ENCODE measurements at regions not wholly inside any gene's neighbourhood (a gene's known extent, or its start where the extent isn't known, plus 50 kb on each side); places are given as distances from the start of the nearest gene placed in this dataset.

DNA sequence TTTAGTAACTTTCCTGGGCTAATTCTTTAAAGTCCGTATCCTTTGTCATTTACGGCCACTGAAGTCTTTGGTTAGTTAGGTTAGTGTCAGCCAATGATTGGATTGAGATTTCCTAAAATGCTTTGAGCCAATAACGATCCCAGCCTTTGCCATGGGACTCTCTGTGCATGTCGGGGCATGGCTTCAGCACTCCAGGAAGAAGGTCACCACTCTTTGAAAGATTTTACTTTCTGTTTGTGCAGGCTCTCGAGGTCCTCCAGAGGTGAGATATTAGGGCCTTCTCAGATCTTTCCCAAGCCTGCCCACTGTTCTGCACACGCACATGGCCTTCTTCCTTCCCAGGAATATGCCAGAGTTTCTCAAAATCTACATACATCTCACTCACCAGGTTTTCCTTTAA is 153.7 kb upstream of the ARGLU1 start:
- Histone ChIP-seq H3K27me3 (ENCODE audit: control insufficient read depth in 2 of 2, insufficient read depth in 1 of 2, low read length in 1 of 2) (no peaks in the 10 kb centered on the region), H3K27ac (ENCODE audit: low read depth in 1 of 2, low read length in 1 of 2) (no peak overlapping the region), H3K4me1 (ENCODE audit: control insufficient read depth in 2 of 2, insufficient read depth in 2 of 2, low read length in 2 of 2) (no peaks in the 10 kb centered on the region), H3K36me3 (ENCODE audit: control insufficient read depth in 2 of 2, insufficient read depth in 2 of 2, low read length in 1 of 2) (no peaks in the 10 kb centered on the region), H3K9me3 (ENCODE audit: control insufficient read depth in 2 of 2, insufficient read depth in 1 of 2, low read length in 1 of 2) (no peaks in the 10 kb centered on the region), H3K4me3 (ENCODE audit: low read length in 2 of 2) (no peak overlapping the region)
- WGBS: 93% methylated on average over 6 of the region's 6 CpGs
- DNase-seq (ENCODE audit: low read depth in 6 of 9, low spot score in 9 of 9): no peak

DNA sequence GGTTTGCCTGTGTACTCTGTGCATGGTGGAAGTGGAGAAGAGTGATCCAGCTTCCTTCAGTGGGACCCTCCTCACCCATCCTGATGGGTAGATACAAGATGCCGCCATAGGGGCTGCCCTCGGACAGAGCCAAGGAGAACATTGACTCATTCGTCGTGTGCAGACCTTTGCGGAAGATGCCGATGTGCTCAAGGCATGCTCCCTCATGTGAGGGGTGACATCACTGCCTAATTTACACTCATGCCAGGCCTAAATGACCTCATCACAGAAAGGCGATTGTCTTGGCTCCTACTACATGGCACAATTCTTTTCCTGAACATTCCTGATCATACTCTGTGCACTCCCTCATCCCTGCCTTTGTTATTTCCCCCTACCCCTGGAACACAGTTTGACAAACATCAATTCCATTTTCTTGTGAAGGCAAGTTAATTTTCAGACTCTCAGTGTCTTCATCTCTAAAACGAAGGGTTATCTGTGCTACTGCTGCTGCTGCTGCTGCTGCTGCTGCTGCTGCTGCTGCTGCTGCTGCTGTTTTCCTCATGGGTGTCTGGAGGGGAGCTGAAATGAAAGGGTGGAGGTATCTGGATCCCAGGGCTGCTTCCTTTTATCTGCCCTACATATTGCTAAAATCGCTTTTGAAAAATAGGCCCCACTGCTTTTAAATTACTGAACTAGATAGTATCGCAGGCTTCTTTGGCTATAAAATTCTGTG is 146.5 kb upstream of the ARGLU1 start:
- DNase-seq (ENCODE audit: low read depth in 6 of 9, low spot score in 9 of 9): no peak
- WGBS: 97% methylated on average over 10 of the region's 10 CpGs
- Histone ChIP-seq H3K4me3 (ENCODE audit: low read length in 2 of 2) (no peak overlapping the region), H3K4me1 (ENCODE audit: control insufficient read depth in 2 of 2, insufficient read depth in 2 of 2, low read length in 2 of 2) (no peaks in the 10 kb centered on the region), H3K27ac (ENCODE audit: low read depth in 1 of 2, low read length in 1 of 2) (no peak overlapping the region), H3K9me3 (ENCODE audit: control insufficient read depth in 2 of 2, insufficient read depth in 1 of 2, low read length in 1 of 2) (no peaks in the 10 kb centered on the region), H3K27me3 (ENCODE audit: control insufficient read depth in 2 of 2, insufficient read depth in 1 of 2, low read length in 1 of 2) (no peaks in the 10 kb centered on the region), H3K36me3 (ENCODE audit: control insufficient read depth in 2 of 2, insufficient read depth in 2 of 2, low read length in 1 of 2) (no peaks in the 10 kb centered on the region)

GRCh38 chr13:106712381-106712780 is 144.4 kb upstream of the ARGLU1 start:
- Histone ChIP-seq H3K27ac (ENCODE audit: low read depth in 1 of 2, low read length in 1 of 2) (no peak overlapping the region), H3K36me3 (ENCODE audit: control insufficient read depth in 2 of 2, insufficient read depth in 2 of 2, low read length in 1 of 2) (no peaks in the 10 kb centered on the region), H3K4me1 (ENCODE audit: control insufficient read depth in 2 of 2, insufficient read depth in 2 of 2, low read length in 2 of 2) (no peaks in the 10 kb centered on the region), H3K4me3 (ENCODE audit: low read length in 2 of 2) (no peak overlapping the region), H3K27me3 (ENCODE audit: control insufficient read depth in 2 of 2, insufficient read depth in 1 of 2, low read length in 1 of 2) (no peaks in the 10 kb centered on the region), H3K9me3 (ENCODE audit: control insufficient read depth in 2 of 2, insufficient read depth in 1 of 2, low read length in 1 of 2) (no peaks in the 10 kb centered on the region)
- no peak for DNase-seq (ENCODE audit: low read depth in 6 of 9, low spot score in 9 of 9)
- WGBS: 94% methylated on average over 10 of the region's 10 CpGs

DNA sequence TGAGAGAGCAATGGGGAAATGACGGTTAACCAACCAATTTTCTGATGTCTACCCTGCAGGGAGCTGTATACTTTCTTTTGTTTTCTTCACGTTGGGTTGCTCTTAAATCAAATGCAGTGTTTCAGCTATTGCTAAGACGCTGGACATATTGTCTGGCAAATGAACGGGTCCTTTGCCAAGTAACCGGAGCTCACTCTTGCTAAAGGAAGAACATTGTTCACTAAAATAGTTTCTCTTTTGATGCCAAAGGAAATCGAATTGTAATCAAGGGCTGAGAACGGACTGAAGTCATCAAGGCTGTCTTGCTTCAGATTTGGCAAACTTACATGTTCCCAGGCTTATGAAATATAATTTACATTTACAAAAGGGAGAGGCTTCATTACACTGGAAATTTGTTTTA is 142.3 kb upstream of the ARGLU1 start:
- Histone ChIP-seq H3K4me3 (ENCODE audit: low read length in 2 of 2) (no peak overlapping the region), H3K27me3 (ENCODE audit: control insufficient read depth in 2 of 2, insufficient read depth in 1 of 2, low read length in 1 of 2) (no peaks in the 10 kb centered on the region), H3K36me3 (ENCODE audit: control insufficient read depth in 2 of 2, insufficient read depth in 2 of 2, low read length in 1 of 2) (no peaks in the 10 kb centered on the region), H3K4me1 (ENCODE audit: control insufficient read depth in 2 of 2, insufficient read depth in 2 of 2, low read length in 2 of 2) (no peaks in the 10 kb centered on the region), H3K27ac (ENCODE audit: low read depth in 1 of 2, low read length in 1 of 2) (peak overlapping the region in 1 of 2 donors; percentile 5), H3K9me3 (ENCODE audit: control insufficient read depth in 2 of 2, insufficient read depth in 1 of 2, low read length in 1 of 2) (no peaks in the 10 kb centered on the region)
- WGBS: 89% methylated on average over 7 of the region's 7 CpGs
- no peak for DNase-seq (ENCODE audit: low read depth in 6 of 9, low spot score in 9 of 9)

DNA sequence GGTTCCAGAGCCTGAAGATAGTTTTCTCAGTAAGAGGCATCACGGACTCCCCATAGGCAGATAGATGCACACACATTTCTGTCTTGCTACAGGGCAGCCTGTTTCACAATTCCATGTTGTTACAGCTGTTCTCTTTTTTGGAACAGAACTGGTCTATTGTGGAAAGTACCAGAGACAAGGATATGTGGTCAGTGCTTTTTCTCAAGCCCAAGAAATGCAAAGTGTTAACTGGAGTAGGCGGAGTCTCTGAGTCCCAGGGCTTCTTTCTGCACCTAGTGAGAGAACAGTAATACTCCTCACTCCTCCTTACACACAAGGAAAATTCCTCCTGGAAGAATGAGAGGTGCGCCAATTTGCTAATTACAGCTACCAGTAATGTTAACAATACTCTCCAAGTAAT is 141.6 kb upstream of the ARGLU1 start:
- peak overlapping the region in 1 of 2 donors; percentile 28 for H3K27ac ChIP-seq (ENCODE audit: low read depth in 1 of 2, low read length in 1 of 2)

DNA sequence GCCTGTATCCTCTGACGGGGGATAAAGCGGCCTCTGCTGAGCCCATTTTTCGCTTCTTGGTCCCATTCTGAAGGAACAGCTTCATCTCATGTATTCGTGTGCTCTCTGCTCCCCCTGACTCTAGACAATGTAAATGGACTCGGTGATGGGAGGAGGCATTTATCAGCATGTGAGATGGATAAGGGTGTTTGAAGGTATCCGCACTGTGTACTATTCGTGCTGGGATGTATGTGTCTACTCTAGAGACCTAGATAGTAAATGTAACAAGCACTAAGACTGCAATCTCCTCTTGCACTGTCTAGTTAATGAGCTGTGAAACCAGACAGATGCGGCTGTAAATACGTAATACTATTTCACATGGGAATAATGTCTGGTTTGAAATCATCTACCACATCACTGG is 134.6 kb upstream of the ARGLU1 start:
- Histone ChIP-seq H3K27ac (ENCODE audit: low read depth in 1 of 2, low read length in 1 of 2) (no peak overlapping the region), H3K9me3 (ENCODE audit: control insufficient read depth in 2 of 2, insufficient read depth in 1 of 2, low read length in 1 of 2) (no peaks in the 10 kb centered on the region), H3K36me3 (ENCODE audit: control insufficient read depth in 2 of 2, insufficient read depth in 2 of 2, low read length in 1 of 2) (no peaks in the 10 kb centered on the region), H3K27me3 (ENCODE audit: control insufficient read depth in 2 of 2, insufficient read depth in 1 of 2, low read length in 1 of 2) (no peaks in the 10 kb centered on the region), H3K4me1 (ENCODE audit: control insufficient read depth in 2 of 2, insufficient read depth in 2 of 2, low read length in 2 of 2) (no peaks in the 10 kb centered on the region), H3K4me3 (ENCODE audit: low read length in 2 of 2) (no peak overlapping the region)
- no peak for DNase-seq (ENCODE audit: low read depth in 6 of 9, low spot score in 9 of 9)
- WGBS: 89% methylated on average over 9 of the region's 9 CpGs

More for the DNA sequence above, 141.6 kb upstream of the ARGLU1 start:
- Histone ChIP-seq H3K9me3 (ENCODE audit: control insufficient read depth in 2 of 2, insufficient read depth in 1 of 2, low read length in 1 of 2) (no peaks in the 10 kb centered on the region), H3K4me1 (ENCODE audit: control insufficient read depth in 2 of 2, insufficient read depth in 2 of 2, low read length in 2 of 2) (no peaks in the 10 kb centered on the region), H3K36me3 (ENCODE audit: control insufficient read depth in 2 of 2, insufficient read depth in 2 of 2, low read length in 1 of 2) (no peaks in the 10 kb centered on the region), H3K27me3 (ENCODE audit: control insufficient read depth in 2 of 2, insufficient read depth in 1 of 2, low read length in 1 of 2) (no peaks in the 10 kb centered on the region), H3K4me3 (ENCODE audit: low read length in 2 of 2) (no peak overlapping the region)
- peak in 1 of 9 donors; percentile 21 for DNase-seq (ENCODE audit: low read depth in 6 of 9, low spot score in 9 of 9)
- 94% methylated on average over 3 of the region's 3 CpGs for WGBS

DNA sequence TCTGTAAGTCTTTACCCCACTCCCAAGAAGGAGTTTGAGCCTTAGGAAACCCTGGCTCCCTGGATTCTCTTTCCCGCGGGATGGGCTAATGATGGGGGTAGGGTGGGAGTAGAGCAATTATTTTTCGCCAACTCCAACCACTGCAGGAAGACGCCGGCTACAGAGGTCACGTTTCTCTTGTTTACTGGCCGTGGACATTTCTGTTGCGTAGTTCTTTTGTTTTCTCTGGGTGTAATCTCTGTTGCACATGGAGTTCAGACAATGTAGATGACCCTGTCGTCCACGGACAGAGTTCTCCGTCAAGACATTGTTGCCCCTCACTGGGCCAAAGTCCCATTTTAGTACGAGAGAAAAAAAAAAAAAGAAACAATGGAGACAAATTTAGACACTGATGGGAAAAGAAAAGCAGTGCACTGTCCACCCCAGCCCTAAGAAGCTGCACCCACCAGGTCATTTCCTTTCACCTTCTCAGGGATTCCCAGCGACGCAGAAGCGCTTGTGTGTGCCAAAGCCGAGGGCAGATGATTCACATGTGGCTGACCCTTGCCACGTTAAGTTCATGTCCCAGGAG is 133.9 kb upstream of the ARGLU1 start:
- no peak for DNase-seq (ENCODE audit: low read depth in 6 of 9, low spot score in 9 of 9)
- WGBS: 84% methylated on average over 17 of the region's 17 CpGs
- H3K4me1 ChIP-seq (ENCODE audit: control insufficient read depth in 2 of 2, insufficient read depth in 2 of 2, low read length in 2 of 2): no peaks in the 10 kb centered on the region
- H3K9me3 ChIP-seq (ENCODE audit: control insufficient read depth in 2 of 2, insufficient read depth in 1 of 2, low read length in 1 of 2): no peaks in the 10 kb centered on the region
- H3K4me3 ChIP-seq (ENCODE audit: low read length in 2 of 2): no peak overlapping the region
- no peaks in the 10 kb centered on the region for H3K27me3 ChIP-seq (ENCODE audit: control insufficient read depth in 2 of 2, insufficient read depth in 1 of 2, low read length in 1 of 2)
- no peaks in the 10 kb centered on the region for H3K36me3 ChIP-seq (ENCODE audit: control insufficient read depth in 2 of 2, insufficient read depth in 2 of 2, low read length in 1 of 2)
- H3K27ac ChIP-seq (ENCODE audit: low read depth in 1 of 2, low read length in 1 of 2): no peak overlapping the region

GRCh38 chr13:106700439-106700838 is 132.5 kb upstream of the ARGLU1 start:
- DNase-seq (ENCODE audit: low read depth in 6 of 9, low spot score in 9 of 9): no peak
- 94% methylated on average over 4 of the region's 4 CpGs for WGBS
- Histone ChIP-seq H3K36me3 (ENCODE audit: control insufficient read depth in 2 of 2, insufficient read depth in 2 of 2, low read length in 1 of 2) (no peaks in the 10 kb centered on the region), H3K9me3 (ENCODE audit: control insufficient read depth in 2 of 2, insufficient read depth in 1 of 2, low read length in 1 of 2) (no peaks in the 10 kb centered on the region), H3K27me3 (ENCODE audit: control insufficient read depth in 2 of 2, insufficient read depth in 1 of 2, low read length in 1 of 2) (no peaks in the 10 kb centered on the region), H3K4me3 (ENCODE audit: low read length in 2 of 2) (no peak overlapping the region), H3K4me1 (ENCODE audit: control insufficient read depth in 2 of 2, insufficient read depth in 2 of 2, low read length in 2 of 2) (peaks cover 0 to 10% of the 10 kb centered on the region in 2 donors), H3K27ac (ENCODE audit: low read depth in 1 of 2, low read length in 1 of 2) (no peak overlapping the region)

DNA sequence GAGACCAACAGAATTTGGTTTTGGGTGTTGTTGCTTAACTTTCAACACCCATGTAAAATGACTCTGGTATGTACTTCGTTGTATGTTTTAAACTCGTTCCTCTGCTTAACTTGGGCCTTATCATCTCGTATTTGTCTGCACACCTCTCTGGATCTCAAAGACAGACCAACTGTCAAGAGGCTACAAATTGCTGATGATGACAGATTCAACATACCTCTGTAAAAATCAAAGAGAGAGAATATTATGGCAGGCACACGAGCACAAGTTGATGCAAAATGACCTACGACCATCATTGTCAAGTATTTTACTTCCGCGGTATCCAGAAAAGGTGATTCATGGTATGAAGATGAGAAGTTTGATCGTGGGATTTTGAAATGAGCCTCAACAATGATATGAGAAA is 132.1 kb upstream of the ARGLU1 start:
- no peaks in the 10 kb centered on the region for H3K36me3 ChIP-seq (ENCODE audit: control insufficient read depth in 2 of 2, insufficient read depth in 2 of 2, low read length in 1 of 2)
- WGBS: 93% methylated on average over 8 of the region's 8 CpGs
- no peaks in the 10 kb centered on the region for H3K9me3 ChIP-seq (ENCODE audit: control insufficient read depth in 2 of 2, insufficient read depth in 1 of 2, low read length in 1 of 2)
- DNase-seq (ENCODE audit: low read depth in 6 of 9, low spot score in 9 of 9): no peak
- H3K27me3 ChIP-seq (ENCODE audit: control insufficient read depth in 2 of 2, insufficient read depth in 1 of 2, low read length in 1 of 2): no peaks in the 10 kb centered on the region
- no peak overlapping the region for H3K27ac ChIP-seq (ENCODE audit: low read depth in 1 of 2, low read length in 1 of 2)
- no peak overlapping the region for H3K4me3 ChIP-seq (ENCODE audit: low read length in 2 of 2)
- H3K4me1 ChIP-seq (ENCODE audit: control insufficient read depth in 2 of 2, insufficient read depth in 2 of 2, low read length in 2 of 2): peaks cover 0 to 10% of the 10 kb centered on the region in 2 donors
